ENCODE measurements at regions not wholly inside any gene's neighbourhood (a gene's known extent, or its start where the extent isn't known, plus 50 kb on each side); places are given as distances from the start of the nearest gene placed in this dataset.

- H3K4me3 ChIP-seq (ENCODE audit: low read length in 2 of 2) = no peak overlapping the region
- Mint-ChIP-seq H3K9me3 (no peaks in the 10 kb centered on the region), H3K4me3 (no peak overlapping the region), H3K27ac (no peak overlapping the region), H3K36me3 (no peaks in the 10 kb centered on the region), H3K27me3 (no peaks in the 10 kb centered on the region), H3K4me1 (peaks cover 3 to 8% (median 4%) of the 10 kb centered on the region in 4 donors)
- H3K27me3 ChIP-seq (ENCODE audit: insufficient read depth, low read length) = no peaks in the 10 kb centered on the region
- POLR2A ChIA-PET (ENCODE audit: partially characterized antibody) = no interaction called here
- H3K27ac ChIP-seq (ENCODE audit: low read depth, low read length) = no peak overlapping the region
- DNase-seq = no peak
- no peaks in the 10 kb centered on the region for H3K36me3 ChIP-seq (ENCODE audit: insufficient read depth, low read length)
- no peaks in the 10 kb centered on the region for H3K9me3 ChIP-seq (ENCODE audit: control insufficient read depth in 1 of 2, low read length in 2 of 2)
- no peaks in the 10 kb centered on the region for H3K4me1 ChIP-seq (ENCODE audit: insufficient read depth, low read length)
- intact Hi-C loops (cut with micrococcal nuclease) = no loop called here
- CTCF ChIA-PET (ENCODE audit: partially characterized antibody) = no interaction called here
Observed at GRCh38 chrX:87878926-87879325, 361.3 kb downstream of the KLHL4 start.

DNA sequence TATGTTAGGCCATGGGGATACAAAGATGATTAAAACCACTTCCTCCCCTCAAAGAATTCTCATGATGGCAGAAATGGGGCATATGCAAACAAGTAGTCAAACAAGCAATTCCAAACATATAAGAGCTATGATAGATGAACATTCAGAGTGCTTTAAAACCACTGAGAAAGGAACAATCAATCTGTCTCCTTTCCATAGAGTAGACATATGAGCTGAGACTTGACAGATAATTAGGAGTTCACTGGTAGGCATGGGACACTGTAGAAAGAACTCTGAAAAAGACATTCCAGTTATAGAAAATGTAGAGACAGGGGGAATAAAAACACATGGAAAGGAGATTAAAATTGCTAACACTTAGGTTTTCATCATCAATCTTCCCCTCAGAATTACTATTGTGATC, 372.8 kb downstream of the KLHL4 start:
- Histone ChIP-seq H3K27me3 (ENCODE audit: insufficient read depth, low read length) (no peaks in the 10 kb centered on the region), H3K4me1 (ENCODE audit: insufficient read depth, low read length) (no peaks in the 10 kb centered on the region), H3K36me3 (ENCODE audit: insufficient read depth, low read length) (no peaks in the 10 kb centered on the region), H3K27ac (ENCODE audit: low read depth, low read length) (no peak overlapping the region), H3K4me3 (ENCODE audit: low read length in 2 of 2) (no peak overlapping the region), H3K9me3 (ENCODE audit: control insufficient read depth in 1 of 2, low read length in 2 of 2) (no peaks in the 10 kb centered on the region)
- Mint-ChIP-seq H3K9me3 (no peaks in the 10 kb centered on the region), H3K4me1 (no peaks in the 10 kb centered on the region), H3K27ac (no peak overlapping the region), H3K36me3 (no peaks in the 10 kb centered on the region), H3K4me3 (no peak overlapping the region), H3K27me3 (no peaks in the 10 kb centered on the region)
- DNase-seq = no peak
- intact Hi-C loops (cut with micrococcal nuclease) = no loop called here
- CTCF ChIA-PET (ENCODE audit: partially characterized antibody) = no interaction called here
- POLR2A ChIA-PET (ENCODE audit: partially characterized antibody) = no interaction called here

- Mint-ChIP-seq H3K9me3 (no peaks in the 10 kb centered on the region), H3K4me1 (peaks cover 0 to 3% (median 1%) of the 10 kb centered on the region in 4 donors), H3K27ac (no peak overlapping the region), H3K27me3 (no peaks in the 10 kb centered on the region), H3K36me3 (no peaks in the 10 kb centered on the region), H3K4me3 (no peak overlapping the region)
- ChIA-PET POLR2A (ENCODE audit: partially characterized antibody) (no interaction called here), CTCF (ENCODE audit: partially characterized antibody) (no interaction called here)
- DNase-seq = no peak
- Histone ChIP-seq H3K36me3 (ENCODE audit: insufficient read depth, low read length) (no peaks in the 10 kb centered on the region), H3K9me3 (ENCODE audit: control insufficient read depth in 1 of 2, low read length in 2 of 2) (no peaks in the 10 kb centered on the region), H3K4me1 (ENCODE audit: insufficient read depth, low read length) (no peaks in the 10 kb centered on the region), H3K27me3 (ENCODE audit: insufficient read depth, low read length) (no peaks in the 10 kb centered on the region), H3K27ac (ENCODE audit: low read depth, low read length) (no peak overlapping the region), H3K4me3 (ENCODE audit: low read length in 2 of 2) (no peak overlapping the region)
- intact Hi-C loops (cut with micrococcal nuclease) = no loop called here
Observed at GRCh38 chrX:87895421-87895820, 377.8 kb downstream of the KLHL4 start.

DNA sequence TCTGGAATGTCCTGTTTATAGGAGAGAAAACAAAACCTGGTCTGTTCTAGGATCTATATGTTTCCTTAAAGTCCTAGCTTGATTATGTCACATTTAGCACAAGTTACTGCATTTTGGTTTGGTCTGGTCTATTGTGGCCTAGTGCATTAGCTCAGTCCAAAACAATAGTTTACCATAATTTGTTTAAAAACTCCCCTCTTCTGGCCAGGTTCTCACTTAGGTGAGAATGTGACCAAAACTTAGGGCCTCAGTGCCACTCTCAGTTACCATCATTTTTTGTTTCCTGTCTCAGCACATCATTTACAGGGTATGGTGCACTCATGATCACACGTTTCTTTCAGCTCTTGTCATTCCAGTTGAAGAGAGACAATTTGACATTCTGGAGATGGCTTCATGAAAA, 378.5 kb downstream of the KLHL4 start:
- Mint-ChIP-seq H3K36me3 (no peaks in the 10 kb centered on the region), H3K4me1 (peaks cover 2 to 9% (median 5%) of the 10 kb centered on the region in 4 donors), H3K27me3 (no peaks in the 10 kb centered on the region), H3K4me3 (no peak overlapping the region), H3K9me3 (no peaks in the 10 kb centered on the region), H3K27ac (no peak overlapping the region)
- Histone ChIP-seq H3K36me3 (ENCODE audit: insufficient read depth, low read length) (no peaks in the 10 kb centered on the region), H3K27me3 (ENCODE audit: insufficient read depth, low read length) (no peaks in the 10 kb centered on the region), H3K27ac (ENCODE audit: low read depth, low read length) (no peak overlapping the region), H3K4me3 (ENCODE audit: low read length in 2 of 2) (no peak overlapping the region), H3K9me3 (ENCODE audit: control insufficient read depth in 1 of 2, low read length in 2 of 2) (no peaks in the 10 kb centered on the region), H3K4me1 (ENCODE audit: insufficient read depth, low read length) (no peaks in the 10 kb centered on the region)
- CTCF ChIA-PET (ENCODE audit: partially characterized antibody) = no interaction called here
- intact Hi-C loops (cut with micrococcal nuclease) = no loop called here
- no peak for DNase-seq
- POLR2A ChIA-PET (ENCODE audit: partially characterized antibody) = no interaction called here

DNA sequence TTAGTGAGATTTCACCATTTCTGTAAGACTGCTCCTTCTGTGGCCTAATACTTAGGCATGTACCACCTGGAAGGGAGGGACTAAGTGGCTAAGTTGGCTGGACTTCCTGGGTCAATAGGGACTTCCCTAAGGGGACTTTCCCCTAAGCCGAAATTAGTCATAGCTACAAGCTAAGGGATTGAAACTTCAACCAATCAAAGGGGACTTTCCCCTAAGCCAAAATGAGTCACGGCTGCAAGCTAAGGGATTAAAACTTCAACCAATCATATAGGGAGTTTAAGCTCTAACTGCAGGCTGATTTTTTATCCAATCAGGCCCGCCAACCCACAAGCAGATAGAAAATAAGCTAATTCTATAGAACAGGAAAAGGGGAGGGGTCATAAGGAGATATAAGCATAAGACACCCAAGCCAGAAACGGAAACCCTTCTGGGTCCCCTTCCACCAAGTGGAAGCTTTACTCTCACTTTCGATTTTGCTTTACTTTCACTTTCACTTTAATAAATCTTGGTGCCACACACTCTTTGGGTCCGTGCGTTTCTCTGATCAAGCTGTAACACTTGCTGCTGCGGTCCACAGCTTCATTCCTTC, 382.8 kb downstream of the KLHL4 start:
- H3K4me3 Mint-ChIP-seq = peak overlapping the region; percentile 43 to 86 (median 78)
- H3K27ac ChIP-seq (ENCODE audit: low read depth, low read length) = no peak overlapping the region
- H3K27me3 Mint-ChIP-seq = no peaks in the 10 kb centered on the region
- H3K9me3 Mint-ChIP-seq = no peaks in the 10 kb centered on the region
- H3K4me3 ChIP-seq (ENCODE audit: low read length in 2 of 2) = no peak overlapping the region
- no peaks in the 10 kb centered on the region for H3K4me1 ChIP-seq (ENCODE audit: insufficient read depth, low read length)
- H3K36me3 Mint-ChIP-seq = no peaks in the 10 kb centered on the region
- ChIA-PET CTCF (ENCODE audit: partially characterized antibody) (no interaction called here), POLR2A (ENCODE audit: partially characterized antibody) (no interaction called here)
- intact Hi-C loops (cut with micrococcal nuclease) = no loop called here
- no peaks in the 10 kb centered on the region for H3K9me3 ChIP-seq (ENCODE audit: control insufficient read depth in 1 of 2, low read length in 2 of 2)
- peaks cover 3 to 18% (median 9%) of the 10 kb centered on the region in 4 donors for H3K4me1 Mint-ChIP-seq
- no peaks in the 10 kb centered on the region for H3K27me3 ChIP-seq (ENCODE audit: insufficient read depth, low read length)
- DNase-seq = peak; percentile 28 to 57 (median 44)
- H3K36me3 ChIP-seq (ENCODE audit: insufficient read depth, low read length) = no peaks in the 10 kb centered on the region
- H3K27ac Mint-ChIP-seq = peak overlapping the region; percentile 55 to 90 (median 84)

- H3K9me3 Mint-ChIP-seq = peaks cover 0 to under 1% (median 0%) of the 10 kb centered on the region in 8 donors
- peak overlapping the region in 6 of 7 donors; percentile 55 to 90 (median 86) for H3K27ac Mint-ChIP-seq
- Histone ChIP-seq H3K4me3 (ENCODE audit: low read length in 2 of 2) (no peak overlapping the region), H3K27me3 (ENCODE audit: insufficient read depth, low read length) (no peaks in the 10 kb centered on the region), H3K4me1 (ENCODE audit: insufficient read depth, low read length) (no peaks in the 10 kb centered on the region), H3K9me3 (ENCODE audit: control insufficient read depth in 1 of 2, low read length in 2 of 2) (no peaks in the 10 kb centered on the region), H3K27ac (ENCODE audit: low read depth, low read length) (no peak overlapping the region), H3K36me3 (ENCODE audit: insufficient read depth, low read length) (no peaks in the 10 kb centered on the region)
- DNase-seq = no peak
- H3K4me3 Mint-ChIP-seq = peak overlapping the region; percentile 30 to 86 (median 78)
- peaks cover 3 to 18% (median 9%) of the 10 kb centered on the region in 4 donors for H3K4me1 Mint-ChIP-seq
- H3K36me3 Mint-ChIP-seq = no peaks in the 10 kb centered on the region
- no peaks in the 10 kb centered on the region for H3K27me3 Mint-ChIP-seq
- ChIA-PET CTCF (ENCODE audit: partially characterized antibody) (no interaction called here), POLR2A (ENCODE audit: partially characterized antibody) (no interaction called here)
- intact Hi-C loops (cut with micrococcal nuclease) = no loop called here
Observed at GRCh38 chrX:87901060-87901459, 383.5 kb downstream of the KLHL4 start.

DNA sequence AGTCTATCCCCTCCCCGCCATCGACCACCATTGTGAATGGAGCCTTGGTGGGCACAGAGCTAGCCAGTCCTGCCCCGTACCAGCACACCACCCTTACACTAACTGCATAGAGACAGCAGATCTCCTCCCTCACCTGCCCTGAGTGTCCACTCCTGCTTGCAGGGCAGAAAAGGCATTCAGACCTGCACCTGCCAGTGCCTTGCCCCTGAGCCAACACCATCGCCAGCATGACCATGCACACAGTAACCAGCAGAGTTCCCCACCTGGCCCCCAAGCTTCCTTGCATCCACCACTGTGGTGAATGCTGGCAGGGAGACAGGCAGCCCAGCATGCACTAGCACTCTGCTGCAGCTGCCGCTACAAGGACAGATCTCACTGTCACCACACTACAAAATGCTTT, 397.1 kb downstream of the KLHL4 start:
- H3K9me3 Mint-ChIP-seq = peaks cover 0 to 3% (median 0%) of the 10 kb centered on the region in 8 donors
- no peaks in the 10 kb centered on the region for H3K36me3 Mint-ChIP-seq
- H3K4me3 ChIP-seq (ENCODE audit: low read length in 2 of 2) = no peak overlapping the region
- no peak overlapping the region for H3K27ac ChIP-seq (ENCODE audit: low read depth, low read length)
- no peak for DNase-seq
- no peaks in the 10 kb centered on the region for H3K36me3 ChIP-seq (ENCODE audit: insufficient read depth, low read length)
- H3K4me1 Mint-ChIP-seq = no peaks in the 10 kb centered on the region
- no peak overlapping the region for H3K4me3 Mint-ChIP-seq
- H3K27me3 ChIP-seq (ENCODE audit: insufficient read depth, low read length) = no peaks in the 10 kb centered on the region
- CTCF ChIA-PET (ENCODE audit: partially characterized antibody) = no interaction called here
- H3K9me3 ChIP-seq (ENCODE audit: control insufficient read depth in 1 of 2, low read length in 2 of 2) = no peaks in the 10 kb centered on the region
- no peaks in the 10 kb centered on the region for H3K27me3 Mint-ChIP-seq
- no peaks in the 10 kb centered on the region for H3K4me1 ChIP-seq (ENCODE audit: insufficient read depth, low read length)
- intact Hi-C loops (cut with micrococcal nuclease) = no loop called here
- POLR2A ChIA-PET (ENCODE audit: partially characterized antibody) = no interaction called here
- no peak overlapping the region for H3K27ac Mint-ChIP-seq

GRCh38 chrX:87924619-87925018, 407.0 kb downstream of the KLHL4 start:
- Histone ChIP-seq H3K4me1 (ENCODE audit: insufficient read depth, low read length) (no peaks in the 10 kb centered on the region), H3K36me3 (ENCODE audit: insufficient read depth, low read length) (no peaks in the 10 kb centered on the region), H3K9me3 (ENCODE audit: control insufficient read depth in 1 of 2, low read length in 2 of 2) (no peaks in the 10 kb centered on the region), H3K27ac (ENCODE audit: low read depth, low read length) (no peak overlapping the region), H3K27me3 (ENCODE audit: insufficient read depth, low read length) (no peaks in the 10 kb centered on the region), H3K4me3 (ENCODE audit: low read length in 2 of 2) (no peak overlapping the region)
- Mint-ChIP-seq H3K4me3 (no peak overlapping the region), H3K36me3 (no peaks in the 10 kb centered on the region), H3K4me1 (no peaks in the 10 kb centered on the region), H3K9me3 (peaks cover 0 to 7% (median 0%) of the 10 kb centered on the region in 8 donors), H3K27ac (no peak overlapping the region), H3K27me3 (no peaks in the 10 kb centered on the region)
- ChIA-PET CTCF (ENCODE audit: partially characterized antibody) (no interaction called here), POLR2A (ENCODE audit: partially characterized antibody) (no interaction called here)
- intact Hi-C loops (cut with micrococcal nuclease) = no loop called here
- no peak for DNase-seq
